HG03521 (cell line): ENCODE measurements at regions not wholly inside any gene's neighbourhood (a gene's known extent, or its start where the extent isn't known, plus 50 kb on each side); places are given as distances from the start of the nearest gene placed in this dataset.

Experiments used
- ATAC-seq: cut with Tn5 transposase; IDR thresholded peaks from one replicate; pipeline ENCODE4 v1.9.1; 2021; ENCODE audit warnings: mild to moderate bottlenecking, moderate library complexity; ENCODE audit not compliant: unreplicated experiment

DNA sequence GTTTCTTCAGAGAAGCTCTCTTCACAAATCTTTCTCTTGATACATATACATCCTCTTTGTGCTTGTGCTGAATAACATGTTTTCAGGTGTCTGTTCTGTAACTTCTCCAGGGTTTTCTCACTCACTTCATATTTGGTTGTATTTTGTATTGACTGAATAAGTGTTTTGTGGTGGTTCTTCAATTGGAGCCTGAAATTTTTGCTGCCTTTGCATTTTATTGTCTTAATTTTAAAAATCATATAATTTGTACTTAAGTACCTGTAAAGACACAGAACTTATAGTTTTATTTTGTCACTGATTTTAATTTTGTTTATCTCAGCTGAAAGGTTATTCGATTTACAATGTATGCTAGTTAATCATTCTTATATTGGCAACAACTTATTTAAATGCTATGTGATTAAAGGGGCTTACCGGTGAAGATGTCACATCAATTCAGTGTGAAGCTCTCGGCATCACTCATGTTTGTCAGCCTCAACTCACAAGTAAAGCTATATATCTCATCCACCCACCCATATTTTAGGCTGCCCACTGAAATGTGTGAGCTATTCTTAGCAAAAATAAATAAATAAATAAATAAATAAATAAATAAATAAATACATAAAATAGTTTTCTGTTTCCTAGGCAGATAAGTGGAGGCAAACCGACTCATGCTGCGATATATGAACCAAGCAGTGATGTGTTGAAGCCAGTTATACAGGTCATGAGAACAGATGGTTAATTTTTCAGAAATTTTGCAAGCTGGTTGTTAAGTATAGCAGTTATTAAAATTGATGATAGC is 76.4 kb upstream of the FSTL5 start:
- ATAC-seq: no peak

GRCh38 chr4:162237676-162238075 is 73.9 kb upstream of the FSTL5 start:
- ATAC-seq: no peak

- no peak for ATAC-seq
Observed at GRCh38 chr4:162234595-162234994, 70.8 kb upstream of the FSTL5 start.

DNA sequence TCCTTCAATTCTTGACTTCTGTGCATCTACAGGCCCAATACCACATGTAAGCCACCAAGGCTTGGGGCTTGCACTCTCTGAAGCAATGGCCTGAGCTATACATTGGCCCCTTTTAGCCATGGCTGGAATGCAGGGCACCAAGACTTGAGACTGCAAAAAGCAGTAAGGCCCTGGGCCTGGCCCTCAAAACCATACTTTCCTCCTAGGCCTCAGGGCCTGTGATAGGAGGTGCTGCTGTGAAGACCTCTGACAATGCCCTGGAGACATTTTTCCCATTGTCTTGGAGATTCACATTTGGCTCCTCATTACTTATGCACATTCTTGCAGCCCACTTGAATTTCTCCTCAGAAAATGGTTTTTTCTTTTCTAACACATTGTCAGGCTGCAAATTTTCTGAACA is 68.5 kb upstream of the FSTL5 start:
- ATAC-seq: no peak

DNA sequence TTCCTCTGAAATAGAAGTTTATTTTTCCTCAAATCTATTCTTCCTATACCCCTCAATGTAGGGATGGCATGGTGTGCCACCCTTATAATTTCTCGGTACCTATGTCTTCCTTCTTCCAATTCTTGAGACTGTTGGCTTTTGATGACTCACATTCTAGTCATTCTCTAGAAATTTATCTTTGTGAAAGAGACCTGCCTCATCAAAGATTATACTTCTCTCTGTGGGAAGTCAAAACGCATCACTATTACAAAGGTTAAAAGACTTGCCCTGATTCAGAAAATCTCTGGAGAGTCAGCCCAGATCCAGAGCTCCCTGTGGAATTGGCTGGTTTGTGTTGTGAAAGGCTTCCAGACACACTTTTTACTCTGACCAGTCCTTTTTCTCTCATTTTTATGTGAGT is 65.9 kb upstream of the FSTL5 start:
- no peak for ATAC-seq

DNA sequence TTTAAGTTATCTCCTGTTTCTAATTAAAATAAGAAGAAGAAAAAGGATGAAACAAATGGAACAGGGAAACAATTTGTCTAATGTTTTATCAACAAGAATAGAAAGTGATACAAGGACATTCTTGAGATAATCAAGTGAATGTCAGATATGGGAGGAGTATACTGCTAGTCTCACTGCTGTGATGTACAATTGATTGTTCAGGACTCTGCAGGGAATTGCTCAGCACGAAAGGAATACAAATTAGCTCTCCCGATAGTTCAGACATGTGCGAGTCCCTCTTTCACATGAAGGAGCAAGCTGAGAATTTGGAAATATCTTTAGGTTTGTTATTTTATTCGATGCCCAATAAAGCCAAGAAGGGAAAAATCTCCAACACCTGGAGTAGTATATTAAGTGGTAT is 57.3 kb upstream of the FSTL5 start:
- no peak for ATAC-seq
